Smooth muscle cell (in vitro differentiated cells): ENCODE measurements at regions not wholly inside any gene's neighbourhood (a gene's known extent, or its start where the extent isn't known, plus 50 kb on each side); places are given as distances from the start of the nearest gene placed in this dataset.

Experiments
- DNase-seq: peaks from one replicate; lab custom pipeline; 2025; ENCODE audit not compliant: unreplicated experiment; lab: John Stamatoyannopoulos, UW
- H2AFZ ChIP-seq: fragments of 200-600 bp; sonication (generic); 2 replicates; pipeline ENCODE4 v1.6.0; 2016; ENCODE audit warnings: antibody characterized with exemption, low read depth, mild to moderate bottlenecking
- H3F3A ChIP-seq: fragments of 200-600 bp; sonication (generic); 2 replicates; pipeline ENCODE4 v1.6.0; 2017; ENCODE audit warnings: antibody characterized with exemption, low read depth
- H3K27ac ChIP-seq: fragments of 200-600 bp; sonication (generic); 2 replicates; pipeline ENCODE4 v1.5.1; 2016; ENCODE audit warnings: low read depth, mild to moderate bottlenecking
- H3K27me3 ChIP-seq: fragments of 200-600 bp; sonication (generic); 2 replicates; pipeline ENCODE4 v1.6.1; 2016; ENCODE audit warnings: low read depth, mild to moderate bottlenecking
- H3K36me3 ChIP-seq: fragments of 200-600 bp; sonication (generic); 2 replicates; pipeline ENCODE4 v1.5.1; 2016; ENCODE audit warnings: low read depth
- H3K4me1 ChIP-seq: fragments of 200-600 bp; sonication (generic); 2 replicates; pipeline ENCODE4 v1.5.1; 2016; ENCODE audit warnings: low read depth
- H3K4me2 ChIP-seq: fragments of 200-600 bp; sonication (generic); 2 replicates; pipeline ENCODE4 v1.6.0; 2016; ENCODE audit warnings: mild to moderate bottlenecking
- H3K4me3 ChIP-seq: fragments of 200-600 bp; sonication (generic); 2 replicates; pipeline ENCODE4 v1.5.1; 2016; ENCODE audit warnings: mild to moderate bottlenecking
- H3K79me2 ChIP-seq: fragments of 200-600 bp; sonication (generic); 2 replicates; pipeline ENCODE4 v1.6.0; 2016; ENCODE audit warnings: low read depth, mild to moderate bottlenecking
- H3K9ac ChIP-seq: fragments of 200-600 bp; sonication (generic); 2 replicates; pipeline ENCODE4 v1.6.0; 2016; ENCODE audit warnings: low read depth
- H3K9me3 ChIP-seq: fragments of 200-600 bp; sonication (generic); replicated peaks from 2 replicates; pipeline ENCODE4 v1.5.1; 2016; ENCODE audit warnings: low read depth
- H4K20me1 ChIP-seq: fragments of 200-600 bp; sonication (generic); 2 replicates; pipeline ENCODE4 v1.6.0; 2016; ENCODE audit warnings: low read depth
- WGBS: methylation state at CpG from one replicate; pipeline ENCODE4 v1.1.7; 2016; ENCODE audit warnings: low lambda C conversion rate; 5-methylcytosine and 5-hydroxymethylcytosine counted together
- TF ChIP-seq, protein P1 (sequence below): fragments of 200-600 bp; sonication (generic); IDR thresholded peaks from 2 replicates; pipeline ENCODE4 v1.5.1; 2017; ENCODE audit warnings: borderline replicate concordance, mild to moderate bottlenecking, antibody characterized with exemption; ENCODE audit not compliant: insufficient read depth, poor library complexity, severe bottlenecking

DNA sequence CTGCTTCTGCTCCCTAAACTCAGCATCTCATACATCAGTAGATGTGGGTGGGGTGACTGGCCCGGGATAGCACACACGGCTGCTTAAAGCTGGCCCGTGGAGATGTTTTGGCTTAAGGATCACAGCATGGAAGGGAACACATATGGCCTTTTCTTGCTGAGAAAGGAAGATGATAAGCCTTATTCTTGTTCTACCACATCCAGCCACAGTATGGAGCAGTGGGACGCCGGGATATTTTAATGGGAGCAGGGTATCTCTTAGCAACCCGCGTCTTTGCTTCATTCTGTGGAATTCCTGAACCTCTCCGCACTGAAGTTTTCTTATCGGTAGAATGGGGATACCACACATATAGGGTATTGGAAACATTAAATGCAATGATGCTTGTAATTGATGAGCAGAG lies 94.1 kb upstream of the PROK2 start:
- H2AFZ ChIP-seq: no peak overlapping the region
- no peak overlapping the region for H3K4me2 ChIP-seq
- H3K36me3 ChIP-seq: no peaks in the 10 kb centered on the region
- H3K9ac ChIP-seq: no peak overlapping the region
- TF ChIP-seq, protein P1, sequence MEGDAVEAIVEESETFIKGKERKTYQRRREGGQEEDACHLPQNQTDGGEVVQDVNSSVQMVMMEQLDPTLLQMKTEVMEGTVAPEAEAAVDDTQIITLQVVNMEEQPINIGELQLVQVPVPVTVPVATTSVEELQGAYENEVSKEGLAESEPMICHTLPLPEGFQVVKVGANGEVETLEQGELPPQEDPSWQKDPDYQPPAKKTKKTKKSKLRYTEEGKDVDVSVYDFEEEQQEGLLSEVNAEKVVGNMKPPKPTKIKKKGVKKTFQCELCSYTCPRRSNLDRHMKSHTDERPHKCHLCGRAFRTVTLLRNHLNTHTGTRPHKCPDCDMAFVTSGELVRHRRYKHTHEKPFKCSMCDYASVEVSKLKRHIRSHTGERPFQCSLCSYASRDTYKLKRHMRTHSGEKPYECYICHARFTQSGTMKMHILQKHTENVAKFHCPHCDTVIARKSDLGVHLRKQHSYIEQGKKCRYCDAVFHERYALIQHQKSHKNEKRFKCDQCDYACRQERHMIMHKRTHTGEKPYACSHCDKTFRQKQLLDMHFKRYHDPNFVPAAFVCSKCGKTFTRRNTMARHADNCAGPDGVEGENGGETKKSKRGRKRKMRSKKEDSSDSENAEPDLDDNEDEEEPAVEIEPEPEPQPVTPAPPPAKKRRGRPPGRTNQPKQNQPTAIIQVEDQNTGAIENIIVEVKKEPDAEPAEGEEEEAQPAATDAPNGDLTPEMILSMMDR: no peak
- no peaks in the 10 kb centered on the region for H4K20me1 ChIP-seq
- H3K9me3 ChIP-seq: no peaks in the 10 kb centered on the region
- no peak overlapping the region for H3K27ac ChIP-seq
- no peak for DNase-seq
- peaks cover 5% of the 10 kb centered on the region for H3K4me1 ChIP-seq
- H3F3A ChIP-seq: no peaks in the 10 kb centered on the region
- no peak overlapping the region for H3K4me3 ChIP-seq
- no peaks in the 10 kb centered on the region for H3K27me3 ChIP-seq
- 72% methylated on average over 9 of the region's 9 CpGs for WGBS
- no peaks in the 10 kb centered on the region for H3K79me2 ChIP-seq

DNA sequence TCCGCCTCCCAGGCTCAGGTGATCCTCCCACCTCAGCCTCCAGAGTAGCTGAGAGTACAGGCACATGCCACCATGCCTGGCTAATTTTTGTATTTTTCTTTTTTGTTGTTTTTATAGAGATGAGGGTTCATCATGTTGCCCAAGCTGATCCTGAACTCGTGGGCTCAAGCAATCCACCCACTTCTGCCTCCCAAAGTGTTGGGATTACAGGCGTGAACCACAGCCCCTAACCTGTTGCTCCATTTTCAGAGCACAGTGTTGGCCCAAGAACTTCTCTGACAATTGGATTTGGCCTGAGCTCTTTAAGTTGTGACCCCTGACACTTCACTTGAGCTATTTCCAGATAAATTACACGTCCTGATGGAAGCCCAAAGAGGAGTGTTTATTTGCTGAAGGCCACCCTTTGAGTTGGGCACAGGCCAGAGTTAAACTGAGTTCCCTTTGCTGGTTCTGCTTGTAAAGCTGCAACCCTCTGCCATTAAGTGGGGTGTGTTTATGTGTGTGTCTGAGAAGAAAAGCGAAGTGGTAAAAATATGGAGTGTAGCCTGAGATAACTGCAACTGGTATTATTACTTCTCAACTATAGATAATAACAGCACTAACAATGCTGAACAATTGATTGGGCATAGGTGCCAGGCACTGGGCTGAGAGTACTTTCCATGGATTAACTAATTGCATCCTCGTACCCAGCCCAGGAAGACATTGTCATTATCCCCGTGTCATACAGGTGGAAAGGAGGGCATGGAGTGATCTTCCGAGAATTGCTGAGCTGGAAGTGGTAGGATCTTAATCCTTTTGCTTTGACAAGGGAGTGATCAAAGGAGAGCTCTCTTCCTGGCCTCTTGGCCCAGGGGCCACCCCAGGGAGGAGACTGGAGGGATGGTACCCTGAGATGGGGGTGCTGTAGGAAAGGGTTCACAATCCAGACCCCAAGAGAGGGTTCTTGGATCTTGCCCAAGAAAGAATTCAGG lies 91.5 kb upstream of the PROK2 start:
- peaks cover 5% of the 10 kb centered on the region for H3K4me1 ChIP-seq
- 67% methylated on average over 8 of the region's 8 CpGs for WGBS

DNA sequence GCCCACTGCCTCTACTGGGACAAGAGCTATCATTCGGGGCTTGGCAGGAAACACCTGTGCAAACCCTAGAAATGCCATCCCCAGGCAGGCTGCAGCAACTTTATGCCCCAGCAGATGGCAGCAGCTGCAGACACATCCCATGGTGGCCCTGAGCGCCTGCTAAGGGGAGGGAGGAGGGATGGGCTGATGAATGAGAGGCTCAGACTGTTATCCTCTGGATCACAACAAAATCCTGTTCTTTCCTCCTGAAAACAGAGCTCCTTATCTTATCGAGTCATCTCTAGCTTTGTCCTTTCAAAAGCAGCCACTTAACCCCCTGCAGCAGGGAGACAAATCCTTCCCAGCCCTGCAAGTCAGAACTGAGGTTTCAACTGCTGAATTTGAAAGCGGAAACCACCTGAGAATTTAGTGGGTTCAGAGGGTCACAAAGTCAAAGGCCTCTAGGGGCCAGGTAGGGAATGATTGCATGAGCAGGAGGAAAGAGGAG lies 90.6 kb upstream of the PROK2 start:
- Histone ChIP-seq H3F3A (no peaks in the 10 kb centered on the region), H3K79me2 (no peaks in the 10 kb centered on the region), H3K9me3 (no peaks in the 10 kb centered on the region), H3K4me2 (no peak overlapping the region), H3K36me3 (no peaks in the 10 kb centered on the region), H2AFZ (no peak overlapping the region), H3K4me1 (peaks cover 5% of the 10 kb centered on the region), H3K9ac (no peak overlapping the region), H3K4me3 (no peak overlapping the region), H3K27ac (no peak overlapping the region), H4K20me1 (no peaks in the 10 kb centered on the region), H3K27me3 (no peaks in the 10 kb centered on the region)
- WGBS: 13% methylated on average over 4 of the region's 4 CpGs
- TF ChIP-seq, protein P1: peak; percentile 91
- DNase-seq: peak; percentile 18

More for the DNA sequence above, 91.5 kb upstream of the PROK2 start:
- TF ChIP-seq, protein P1: no peak
- Histone ChIP-seq H3K4me2 (no peak overlapping the region), H3K36me3 (no peaks in the 10 kb centered on the region), H3K79me2 (no peaks in the 10 kb centered on the region), H3K27me3 (no peaks in the 10 kb centered on the region), H2AFZ (no peak overlapping the region), H3K9me3 (no peaks in the 10 kb centered on the region), H4K20me1 (no peaks in the 10 kb centered on the region), H3F3A (no peaks in the 10 kb centered on the region), H3K9ac (no peak overlapping the region), H3K4me3 (no peak overlapping the region), H3K27ac (no peak overlapping the region)
- no peak for DNase-seq
